ENCODE measurements at regions not wholly inside any gene's neighbourhood (a gene's known extent, or its start where the extent isn't known, plus 50 kb on each side); places are given as distances from the start of the nearest gene placed in this dataset.

- TF ChIP-seq ZNF274 (IDR thresholded peaks at IDR 0.05; ENCODE audit: low read depth, low read length), result no peak
- no peak for TF ChIP-seq YY1 (IDR thresholded peaks at IDR 0.05; ENCODE audit: insufficient read depth, insufficient read length)
Observed at GRCh38 chr4:14917298-14917633, 85.0 kb upstream of the CPEB2 start.

All from NT2/D1 (cell line).